Skeletal muscle satellite cell (primary cell): ENCODE measurements at regions not wholly inside any gene's neighbourhood (a gene's known extent, or its start where the extent isn't known, plus 50 kb on each side); places are given as distances from the start of the nearest gene placed in this dataset.
"Not testable (repeated sequence)": the region's sequence is repeated elsewhere in the genome, so short reads cannot be mapped to it uniquely, and the experiment has no call there.

Experiments used
- H3K27me3 ChIP-seq: 2 replicates; pipeline ENCODE4 v1.7.0; 2013; ENCODE audit warnings: low read length; ENCODE audit not compliant: control insufficient read depth, insufficient read depth
- H3K36me3 ChIP-seq: 2 replicates; pipeline ENCODE4 v1.7.0; 2013; ENCODE audit warnings: mild to moderate bottlenecking, control low read depth, low read length; ENCODE audit not compliant: insufficient read depth
- H3K4me1 ChIP-seq: 2 replicates; pipeline ENCODE4 v1.7.0; 2013; ENCODE audit warnings: low read length; ENCODE audit not compliant: control insufficient read depth, insufficient read depth
- H3K4me2 ChIP-seq: 2 replicates; pipeline ENCODE4 v1.7.0; 2013; ENCODE audit warnings: mild to moderate bottlenecking, low read length
- H3K4me3 ChIP-seq: 2 replicates; pipeline ENCODE4 v1.7.0; 2013; ENCODE audit warnings: low read length
- H3K9ac ChIP-seq: 2 replicates; pipeline ENCODE4 v1.7.0; 2013; ENCODE audit warnings: mild to moderate bottlenecking, low read depth, low read length, moderate library complexity
- H3K9me3 ChIP-seq: replicated peaks from 2 replicates; pipeline ENCODE4 v1.7.0; 2013; ENCODE audit warnings: mild to moderate bottlenecking, control low read depth, low read length

GRCh38 chr3:140883428-140884040, 58.1 kb upstream of the SLC25A36 start:
- H3K4me1 ChIP-seq = no peaks in the 10 kb centered on the region
- H3K9ac ChIP-seq = no peak overlapping the region
- no peaks in the 10 kb centered on the region for H3K9me3 ChIP-seq
- peaks cover 6% of the 10 kb centered on the region for H3K27me3 ChIP-seq
- no peak overlapping the region for H3K4me2 ChIP-seq
- no peaks in the 10 kb centered on the region for H3K36me3 ChIP-seq
- H3K4me3 ChIP-seq = no peak overlapping the region

GRCh38 chr3:140885697-140886096, 55.9 kb upstream of the SLC25A36 start:
- not testable (repeated sequence) for H3K4me3 ChIP-seq, H3K9ac ChIP-seq, H3K27me3 ChIP-seq, H3K36me3 ChIP-seq, H3K4me2 ChIP-seq, H3K9me3 ChIP-seq, H3K4me1 ChIP-seq
